HG03520 (cell line): ENCODE measurements at regions not wholly inside any gene's neighbourhood (a gene's known extent, or its start where the extent isn't known, plus 50 kb on each side); places are given as distances from the start of the nearest gene placed in this dataset.
A peak's percentile ranks its signal among the peaks of the same experiment; 100 is the strongest.
"Not testable (repeated sequence)": the region's sequence is repeated elsewhere in the genome, so short reads cannot be mapped to it uniquely, and the experiment has no call there.

Source experiments
- ATAC-seq: cut with Tn5 transposase; IDR thresholded peaks from one replicate; pipeline ENCODE4 v1.9.1; 2021; ENCODE audit warnings: mild to moderate bottlenecking, moderate library complexity; ENCODE audit not compliant: unreplicated experiment

GRCh38 chr6:128739112-128739511 is 143.8 kb upstream of the LAMA2 start:
- no peak for ATAC-seq

- peak; percentile 82 for ATAC-seq
Observed at GRCh38 chr6:128738112-128738511, 144.8 kb upstream of the LAMA2 start.

- ATAC-seq = no peak
Observed at GRCh38 chr6:128736780-128737179, 146.2 kb upstream of the LAMA2 start.

GRCh38 chr6:128731249-128732165 is 151.4 kb upstream of the LAMA2 start:
- no peak for ATAC-seq

- no peak for ATAC-seq
Observed at GRCh38 chr6:128727500-128727899, 155.4 kb upstream of the LAMA2 start.

GRCh38 chr6:128725271-128726233 is 157.4 kb upstream of the LAMA2 start:
- no peak for ATAC-seq

- ATAC-seq = no peak
Observed at GRCh38 chr6:128724738-128725137, 158.2 kb upstream of the LAMA2 start.

- no peak for ATAC-seq
Observed at GRCh38 chr6:128723667-128724066, 159.3 kb upstream of the LAMA2 start.

GRCh38 chr6:128720891-128721290 is 162.0 kb upstream of the LAMA2 start:
- no peak for ATAC-seq

GRCh38 chr6:128719786-128720185 is 163.2 kb upstream of the LAMA2 start:
- no peak for ATAC-seq

- ATAC-seq = no peak
Observed at GRCh38 chr6:128713461-128713860, 169.5 kb upstream of the LAMA2 start.

- no peak for ATAC-seq
Observed at GRCh38 chr6:128712898-128713297, 170.0 kb upstream of the LAMA2 start.

- ATAC-seq = no peak
Observed at GRCh38 chr6:128711149-128711548, 171.8 kb upstream of the LAMA2 start.

- no peak for ATAC-seq
Observed at GRCh38 chr6:128710315-128710714, 172.6 kb upstream of the LAMA2 start.

- ATAC-seq = no peak
Observed at GRCh38 chr6:128704601-128705000, 178.3 kb upstream of the LAMA2 start.

- not testable (repeated sequence) for ATAC-seq
Observed at GRCh38 chr6:128703794-128704193, 179.1 kb upstream of the LAMA2 start.

- ATAC-seq = no peak
Observed at GRCh38 chr6:128696691-128697689, 176.6 kb upstream of the PTPRK start.

GRCh38 chr6:128694303-128695009 is 174.1 kb upstream of the PTPRK start:
- ATAC-seq = peak; percentile 85

GRCh38 chr6:128690063-128690462 is 169.7 kb upstream of the PTPRK start:
- ATAC-seq = no peak

- ATAC-seq = no peak
Observed at GRCh38 chr6:128686084-128686483, 165.7 kb upstream of the PTPRK start.
